GM12865 (cell line): ENCODE measurements at regions not wholly inside any gene's neighbourhood (a gene's known extent, or its start where the extent isn't known, plus 50 kb on each side); places are given as distances from the start of the nearest gene placed in this dataset.

Experiments
- DNase-seq: peaks from one replicate; pipeline ENCODE4 v3.0.0; 2010; ENCODE audit warnings: low read depth
- H3K4me3 ChIP-seq: 2 replicates; pipeline ENCODE4 v1.5.1; 2011; ENCODE audit warnings: mild to moderate bottlenecking, low read depth, low read length, control low read depth
- CTCF ChIP-seq: IDR thresholded peaks from 2 replicates; pipeline ENCODE4 v1.5.1; 2011; ENCODE audit warnings: low read length, control low read depth, low read depth, inconsistent platforms; ENCODE audit not compliant: insufficient read depth; ENCODE audit errors: missing control alignments

DNA sequence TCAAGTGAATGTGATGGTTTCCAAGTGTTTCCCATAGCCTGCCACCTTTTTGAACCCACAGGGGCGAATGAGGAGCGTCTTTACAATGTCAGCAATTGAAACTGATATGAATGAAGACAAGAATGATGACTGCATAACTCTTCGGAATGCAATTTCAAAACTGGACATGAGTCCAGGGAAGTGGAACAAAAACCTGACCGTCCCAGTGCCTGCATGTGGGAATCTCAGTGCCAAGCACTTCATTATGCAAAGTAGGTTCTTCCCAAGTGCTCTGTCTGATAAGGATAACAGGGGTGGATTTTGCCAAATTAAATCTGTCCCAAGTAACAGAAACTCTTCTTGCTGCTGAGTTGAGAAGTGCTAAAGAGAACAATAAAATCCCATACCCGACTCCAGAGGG lies 243.8 kb upstream of the ADAMTS16 start:
- no peak overlapping the region for H3K4me3 ChIP-seq
- TF ChIP-seq CTCF, result no peak
- no peak for DNase-seq

- no peak for DNase-seq
- TF ChIP-seq CTCF, result no peak
- no peak overlapping the region for H3K4me3 ChIP-seq
These were observed 238.8 kb upstream of the ADAMTS16 start for GRCh38 chr5:4901305-4901811.

GRCh38 chr5:4901924-4902323 lies 238.2 kb upstream of the ADAMTS16 start:
- TF ChIP-seq CTCF, result no peak
- no peak overlapping the region for H3K4me3 ChIP-seq
- DNase-seq, result no peak

DNA sequence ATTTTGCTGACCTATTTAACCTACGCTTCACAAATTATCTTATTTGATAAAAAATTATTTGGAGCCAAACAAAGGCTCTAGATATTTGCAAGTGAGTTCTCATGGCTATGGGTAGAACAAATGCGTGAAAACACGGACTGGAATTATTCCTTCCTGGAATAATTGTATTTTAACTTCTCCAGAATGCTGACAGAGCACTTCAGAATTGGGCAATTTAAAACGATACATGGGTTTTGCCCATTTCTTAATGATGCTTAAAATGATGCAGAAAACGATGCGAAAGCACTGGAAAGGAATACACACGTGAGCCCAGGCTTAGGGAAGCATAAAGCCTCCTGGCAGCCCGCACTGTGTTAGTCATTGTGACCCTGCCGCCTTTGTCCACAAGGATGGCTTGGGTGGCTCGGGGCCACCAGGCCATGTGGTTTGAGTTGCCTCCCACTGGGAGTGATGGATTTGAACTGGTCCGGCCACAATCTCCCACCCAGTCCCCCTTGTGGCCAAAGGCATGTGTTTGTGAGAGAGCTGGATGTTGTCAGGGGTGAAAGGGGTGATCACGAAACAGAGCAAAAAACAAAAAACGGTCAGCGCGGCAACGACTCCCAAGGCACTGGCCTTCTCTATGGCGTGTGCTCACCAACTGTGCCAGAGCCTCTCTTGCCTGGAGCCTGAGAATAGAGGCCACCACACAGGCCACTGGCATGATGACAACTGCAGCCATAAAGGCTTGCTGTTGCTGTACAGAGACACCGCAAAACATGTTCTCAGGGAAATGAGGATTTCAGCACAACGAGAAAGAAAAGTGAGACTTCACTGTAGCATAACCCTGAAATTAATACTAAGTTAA lies 234.2 kb upstream of the ADAMTS16 start:
- TF ChIP-seq CTCF, result no peak
- no peak for DNase-seq
- H3K4me3 ChIP-seq, result no peak overlapping the region

DNA sequence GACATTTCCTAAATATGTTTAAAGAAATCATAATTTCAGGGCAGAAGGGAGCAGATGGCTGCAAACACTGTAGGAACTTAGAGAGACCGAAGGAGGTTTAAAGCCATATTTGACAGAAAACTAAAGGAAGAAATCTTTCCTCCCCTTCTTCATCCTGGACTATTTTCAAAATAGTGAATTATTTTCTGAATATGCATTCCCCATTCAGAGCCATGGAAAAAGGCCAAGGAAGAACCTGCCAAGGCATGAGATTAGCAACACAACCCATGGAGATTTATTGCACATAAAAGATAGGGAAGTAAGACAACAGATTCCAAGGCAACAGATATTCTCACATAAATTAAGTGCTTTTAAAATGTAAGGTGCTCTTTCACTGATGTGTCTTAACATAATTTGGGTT lies 233.3 kb upstream of the ADAMTS16 start:
- no peak for TF ChIP-seq CTCF
- DNase-seq, result no peak

GRCh38 chr5:4907571-4907970 lies 232.6 kb upstream of the ADAMTS16 start:
- H3K4me3 ChIP-seq, result no peak overlapping the region
- TF ChIP-seq CTCF, result no peak
- no peak for DNase-seq

More for the DNA sequence above, 233.3 kb upstream of the ADAMTS16 start:
- no peak overlapping the region for H3K4me3 ChIP-seq
